Fibroblast of villous mesenchyme (primary cell): ENCODE measurements at regions not wholly inside any gene's neighbourhood (a gene's known extent, or its start where the extent isn't known, plus 50 kb on each side); places are given as distances from the start of the nearest gene placed in this dataset.
A peak's percentile ranks its signal among the peaks of the same experiment; 100 is the strongest.

Experiments
- DNase-seq: peaks from one replicate; pipeline ENCODE4 v3.0.0-alpha.2; 2010; ENCODE audit warnings: low read depth
- H3K4me3 ChIP-seq: 2 replicates; pipeline ENCODE4 v1.5.1; 2011; ENCODE audit warnings: low read depth, mild to moderate bottlenecking, low read length
- TF ChIP-seq, protein P1 (sequence below): IDR thresholded peaks from 2 replicates; pipeline ENCODE4 v1.5.1; 2012; ENCODE audit warnings: low read depth, mild to moderate bottlenecking, low read length; ENCODE audit not compliant: insufficient read depth

DNA sequence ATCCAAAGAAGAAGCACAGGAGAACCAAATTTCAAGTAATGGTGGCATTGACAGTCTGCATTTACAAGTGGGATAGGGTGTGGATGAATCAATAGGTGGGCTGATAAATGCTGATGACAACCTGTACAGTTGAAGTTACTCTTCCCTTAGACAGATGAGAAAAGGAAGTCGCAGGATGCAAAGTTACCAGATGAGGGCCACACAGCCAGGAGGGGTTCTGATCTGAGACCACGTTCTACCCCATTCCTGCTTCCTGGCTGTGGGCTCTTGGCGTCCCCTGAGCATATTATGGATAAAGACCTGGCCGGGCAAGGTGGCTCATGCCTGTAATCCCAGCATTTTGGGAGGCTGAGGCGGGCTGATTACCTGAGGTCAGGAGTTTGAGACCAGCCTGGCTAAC is 104.6 kb downstream of the EOMES start:
- H3K4me3 ChIP-seq = no peak overlapping the region
- TF ChIP-seq, protein P1, sequence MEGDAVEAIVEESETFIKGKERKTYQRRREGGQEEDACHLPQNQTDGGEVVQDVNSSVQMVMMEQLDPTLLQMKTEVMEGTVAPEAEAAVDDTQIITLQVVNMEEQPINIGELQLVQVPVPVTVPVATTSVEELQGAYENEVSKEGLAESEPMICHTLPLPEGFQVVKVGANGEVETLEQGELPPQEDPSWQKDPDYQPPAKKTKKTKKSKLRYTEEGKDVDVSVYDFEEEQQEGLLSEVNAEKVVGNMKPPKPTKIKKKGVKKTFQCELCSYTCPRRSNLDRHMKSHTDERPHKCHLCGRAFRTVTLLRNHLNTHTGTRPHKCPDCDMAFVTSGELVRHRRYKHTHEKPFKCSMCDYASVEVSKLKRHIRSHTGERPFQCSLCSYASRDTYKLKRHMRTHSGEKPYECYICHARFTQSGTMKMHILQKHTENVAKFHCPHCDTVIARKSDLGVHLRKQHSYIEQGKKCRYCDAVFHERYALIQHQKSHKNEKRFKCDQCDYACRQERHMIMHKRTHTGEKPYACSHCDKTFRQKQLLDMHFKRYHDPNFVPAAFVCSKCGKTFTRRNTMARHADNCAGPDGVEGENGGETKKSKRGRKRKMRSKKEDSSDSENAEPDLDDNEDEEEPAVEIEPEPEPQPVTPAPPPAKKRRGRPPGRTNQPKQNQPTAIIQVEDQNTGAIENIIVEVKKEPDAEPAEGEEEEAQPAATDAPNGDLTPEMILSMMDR = no peak
- DNase-seq = no peak

DNA sequence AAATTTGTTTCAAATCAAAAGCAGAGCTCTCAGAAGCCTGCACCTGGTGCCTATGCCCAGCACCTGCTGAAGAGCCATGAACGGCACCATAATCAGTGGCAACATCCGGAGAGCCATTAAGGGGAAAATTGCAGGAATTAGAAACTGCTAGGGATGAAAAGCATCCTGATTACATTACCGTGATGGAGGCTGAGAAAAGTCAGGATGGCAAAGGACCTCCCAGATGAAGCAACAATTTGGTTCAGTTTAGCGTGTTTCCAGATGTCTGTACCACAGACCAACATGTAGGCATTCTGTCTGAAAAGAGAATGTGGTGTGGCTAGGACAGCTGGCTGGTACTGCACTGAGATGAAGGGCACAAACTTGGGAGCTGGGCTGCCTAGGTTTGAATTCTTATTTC is 106.1 kb downstream of the EOMES start:
- TF ChIP-seq, protein P1 = no peak
- no peak overlapping the region for H3K4me3 ChIP-seq
- no peak for DNase-seq

DNA sequence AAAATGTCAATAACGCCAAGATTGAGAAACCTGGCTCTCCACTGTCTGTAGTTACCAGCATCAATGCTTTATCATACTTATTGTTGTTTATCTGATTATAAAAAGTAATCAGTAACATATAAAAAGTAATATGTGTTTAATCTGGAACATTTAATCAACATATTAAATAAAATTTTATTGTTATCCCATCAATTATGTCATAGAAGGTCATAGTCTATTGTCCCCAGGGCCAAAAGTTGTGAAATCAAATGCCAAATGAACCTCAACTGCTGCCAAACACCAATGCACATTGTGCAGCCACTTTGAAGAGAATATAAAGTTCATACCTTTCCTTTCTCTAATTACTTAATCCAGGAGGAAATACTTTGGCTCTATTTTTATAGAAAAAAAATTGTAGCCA is 106.6 kb downstream of the EOMES start:
- TF ChIP-seq, protein P1 = no peak
- DNase-seq = no peak
- no peak overlapping the region for H3K4me3 ChIP-seq

DNA sequence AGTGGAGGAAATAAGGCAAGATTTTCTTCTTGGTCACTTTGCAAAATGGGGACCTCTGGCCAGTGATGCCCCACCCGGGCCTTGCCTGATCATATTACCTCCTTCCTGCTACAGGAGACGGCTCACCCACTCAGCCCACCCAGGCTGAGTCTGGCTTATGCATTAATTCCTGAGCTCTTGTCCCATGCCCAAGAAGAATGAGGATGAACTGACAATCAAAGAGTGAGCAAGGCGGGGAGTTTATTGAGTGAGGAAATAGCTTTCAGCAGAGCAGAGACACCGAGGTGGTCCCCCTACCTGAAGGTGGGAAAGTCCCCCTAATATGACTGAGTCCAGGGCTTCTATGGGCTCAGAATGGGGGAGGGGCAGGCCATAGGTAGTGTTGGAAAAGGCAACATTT is 107.5 kb downstream of the EOMES start:
- TF ChIP-seq, protein P1 = no peak
- no peak overlapping the region for H3K4me3 ChIP-seq
- no peak for DNase-seq

DNA sequence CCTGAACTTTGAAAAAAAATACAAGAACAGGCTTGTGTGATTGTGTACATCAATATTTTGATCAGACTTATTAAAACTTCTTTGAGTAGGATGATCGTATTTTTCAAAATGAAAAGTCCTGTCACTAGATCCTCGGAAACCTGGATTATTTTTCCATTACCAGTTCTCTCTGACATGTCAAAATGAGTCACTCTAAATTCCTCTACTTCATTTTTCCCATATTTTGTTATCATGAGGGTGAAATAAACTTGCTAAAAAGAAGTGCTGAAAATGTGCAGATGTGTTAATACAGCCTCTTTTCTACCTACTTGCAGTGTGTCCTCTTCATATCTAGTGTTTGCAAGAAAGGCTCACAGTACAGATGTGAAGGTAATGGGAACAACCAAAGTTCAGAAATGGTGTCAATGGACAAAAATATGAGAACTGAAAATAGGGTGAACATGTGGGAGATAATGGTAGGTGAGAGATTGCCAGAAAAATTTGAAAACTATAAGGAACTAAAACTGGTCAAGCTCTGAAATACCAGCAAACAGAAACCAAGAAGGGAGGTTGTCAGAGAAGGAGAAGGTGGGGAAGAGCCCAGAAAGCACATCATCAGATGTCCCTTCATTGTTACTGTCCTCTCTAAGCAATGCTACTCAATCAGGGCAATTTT is 108.2 kb downstream of the EOMES start:
- DNase-seq = peak; percentile 34
- TF ChIP-seq, protein P1 = no peak

DNA sequence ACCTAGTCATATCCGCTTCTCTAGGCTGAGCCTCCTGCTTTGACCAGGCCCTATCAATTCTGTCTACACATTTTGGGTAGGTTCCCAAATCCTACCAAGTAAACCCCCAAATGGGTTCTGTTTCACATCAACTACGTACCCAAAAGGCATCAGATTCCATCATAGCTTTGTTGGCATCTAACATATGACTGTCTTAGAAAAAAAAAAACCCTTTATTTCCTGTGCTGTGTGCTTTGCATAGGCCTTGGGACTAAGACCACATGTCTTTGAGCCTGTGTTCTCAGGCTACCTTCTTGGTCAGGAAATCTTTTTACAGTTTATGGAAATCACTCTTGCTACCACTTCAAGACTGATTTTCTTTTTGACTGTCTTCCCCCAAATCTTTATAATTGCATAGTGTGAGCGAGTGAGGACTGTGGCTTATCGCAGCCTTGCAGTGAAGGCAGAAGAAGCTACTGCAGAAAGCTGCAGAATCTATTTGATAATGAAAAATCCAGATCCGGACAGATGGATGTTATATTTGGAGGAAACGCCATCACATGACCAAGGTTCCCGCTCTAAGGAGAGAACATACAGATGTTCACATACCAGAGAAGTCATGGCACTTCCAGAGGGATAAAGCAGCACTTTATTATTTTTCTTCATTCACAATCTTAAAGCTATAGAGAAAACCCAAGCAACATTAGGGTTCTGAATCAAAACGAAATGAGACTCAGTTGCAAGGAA is 111.2 kb downstream of the EOMES start:
- DNase-seq = no peak
- H3K4me3 ChIP-seq = no peak overlapping the region
- TF ChIP-seq, protein P1 = no peak

More for the DNA sequence above, 108.2 kb downstream of the EOMES start:
- H3K4me3 ChIP-seq = no peak overlapping the region
